NCI-H2029 (cell line): ENCODE measurements at regions not wholly inside any gene's neighbourhood (a gene's known extent, or its start where the extent isn't known, plus 50 kb on each side); places are given as distances from the start of the nearest gene placed in this dataset.

ENCODE experiments used
- DNase-seq: peaks from one replicate; lab custom pipeline; 2025; lab: John Stamatoyannopoulos, UW

GRCh38 chr5:106578736-106579135 is 1092.0 kb downstream of the EFNA5 start:
- DNase-seq: no peak

GRCh38 chr5:106574820-106575219 is 1095.9 kb downstream of the EFNA5 start:
- DNase-seq: no peak

DNA sequence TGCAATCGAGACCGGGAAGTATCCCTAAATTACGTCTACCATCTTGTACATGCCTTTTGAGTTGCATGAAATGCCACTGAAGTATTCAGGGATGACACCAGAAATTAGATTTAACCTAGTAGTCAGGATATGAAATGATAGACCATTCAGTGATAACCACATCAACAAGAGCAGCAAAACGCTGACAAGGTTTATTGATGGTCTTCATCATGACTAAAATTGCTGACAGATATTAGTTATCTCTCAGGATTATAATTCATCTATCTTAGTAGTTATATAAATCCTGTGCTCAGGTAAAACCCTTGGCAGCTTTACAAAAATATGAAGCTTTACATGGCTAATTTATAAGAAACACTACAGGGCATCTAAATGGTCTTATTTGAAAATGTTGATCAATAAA is 1104.7 kb downstream of the EFNA5 start:
- no peak for DNase-seq

DNA sequence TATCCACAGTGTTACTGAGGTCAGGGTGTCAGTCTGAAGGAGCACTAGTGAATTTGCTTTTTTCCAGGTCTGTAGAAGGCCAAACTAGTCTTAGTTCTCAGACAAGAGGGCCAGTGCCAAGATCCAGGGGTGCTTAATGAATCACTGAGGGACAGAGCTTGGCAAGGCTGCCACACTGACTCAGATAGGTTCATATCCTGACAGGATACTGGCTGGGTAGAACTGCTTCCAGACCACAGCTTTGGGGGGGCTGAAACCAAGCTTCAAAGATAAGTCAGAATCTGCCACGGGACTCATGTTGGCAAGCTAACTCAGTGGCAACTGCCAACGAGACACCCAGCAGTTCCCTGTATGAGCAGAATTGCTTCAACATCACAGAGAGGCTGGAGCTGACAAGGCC is 1125.4 kb downstream of the EFNA5 start:
- no peak for DNase-seq

DNA sequence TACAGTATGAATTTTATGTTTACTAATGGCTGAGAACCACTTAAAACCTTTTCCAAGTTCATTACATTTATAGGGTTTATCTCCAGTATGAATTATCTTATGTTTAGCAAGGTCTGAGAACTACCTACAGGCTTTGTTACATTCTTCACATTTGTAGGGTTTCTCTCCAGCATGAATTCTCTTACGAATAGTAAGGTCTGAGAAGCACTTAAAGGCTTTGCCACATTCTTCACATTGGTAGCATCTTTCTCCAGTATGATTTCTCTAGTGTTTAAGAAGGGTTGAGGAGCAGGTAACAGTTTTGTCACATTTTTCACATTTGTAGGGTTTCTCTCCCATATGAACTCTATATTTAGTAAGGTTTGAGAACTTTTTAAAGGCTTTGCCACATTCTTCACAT is 1127.4 kb downstream of the EFNA5 start:
- no peak for DNase-seq

DNA sequence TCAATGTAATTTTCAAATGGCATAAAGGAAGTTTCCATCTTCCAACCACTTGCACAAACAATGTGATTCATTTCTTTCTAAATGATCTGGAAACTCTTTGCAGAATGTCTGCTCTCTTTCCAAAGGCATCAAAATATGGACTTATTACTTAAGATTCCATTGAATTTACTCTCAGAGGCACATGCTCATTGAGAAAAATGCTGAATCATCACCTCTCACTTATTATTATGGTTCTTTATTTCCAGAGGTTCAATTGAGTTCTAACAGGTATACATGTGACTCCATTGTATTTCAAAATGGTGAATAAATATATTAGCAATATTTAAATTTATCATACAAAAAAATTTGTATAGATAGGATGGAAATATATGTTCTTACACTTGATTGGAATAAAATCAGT is 1140.6 kb downstream of the EFNA5 start:
- DNase-seq: no peak

DNA sequence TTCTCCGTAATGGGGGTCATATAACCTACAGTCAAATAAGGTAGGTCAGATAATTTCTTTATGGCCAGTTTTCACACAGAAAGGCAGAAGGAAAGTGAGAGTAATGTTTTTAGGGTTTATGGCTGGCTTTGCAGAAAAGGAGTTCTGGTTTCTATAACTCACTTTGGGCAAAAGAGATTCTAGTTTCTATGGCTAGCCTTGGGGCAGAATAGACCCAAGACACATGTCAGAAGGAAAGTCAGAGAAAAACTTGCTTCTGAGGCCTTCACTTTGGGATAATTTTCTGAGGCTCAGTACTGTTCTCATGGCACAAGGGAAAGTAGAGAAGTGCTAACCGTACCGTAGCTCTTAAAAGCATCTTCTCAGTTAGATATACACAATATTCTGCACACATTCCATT is 1145.3 kb downstream of the EFNA5 start:
- DNase-seq: no peak

- DNase-seq: no peak
These were observed 1146.9 kb downstream of the EFNA5 start for GRCh38 chr5:106523852-106524251.

- no peak for DNase-seq
These were observed 1148.4 kb downstream of the EFNA5 start for GRCh38 chr5:106522296-106522695.

DNA sequence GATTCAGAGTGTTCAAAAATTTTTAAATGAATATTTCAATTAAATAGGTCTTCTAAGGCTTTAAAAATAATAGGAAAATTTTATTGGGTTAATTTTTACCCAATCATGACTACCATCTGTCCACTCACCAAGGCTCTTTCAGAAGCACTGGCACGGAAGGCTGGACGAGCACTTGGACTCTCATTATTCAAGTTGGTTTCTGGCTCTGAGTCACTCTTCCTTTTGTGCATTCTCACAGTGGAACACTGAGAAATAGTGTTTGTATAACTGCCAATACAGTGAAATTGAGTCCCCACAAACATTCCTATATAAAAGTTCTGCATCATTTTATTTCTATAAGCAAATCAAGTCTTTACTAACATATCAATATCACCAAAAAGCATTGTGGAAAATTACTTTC is 1149.0 kb downstream of the EFNA5 start:
- no peak for DNase-seq

- no peak for DNase-seq
These were observed 1160.4 kb downstream of the EFNA5 start for GRCh38 chr5:106510321-106510720.

DNA sequence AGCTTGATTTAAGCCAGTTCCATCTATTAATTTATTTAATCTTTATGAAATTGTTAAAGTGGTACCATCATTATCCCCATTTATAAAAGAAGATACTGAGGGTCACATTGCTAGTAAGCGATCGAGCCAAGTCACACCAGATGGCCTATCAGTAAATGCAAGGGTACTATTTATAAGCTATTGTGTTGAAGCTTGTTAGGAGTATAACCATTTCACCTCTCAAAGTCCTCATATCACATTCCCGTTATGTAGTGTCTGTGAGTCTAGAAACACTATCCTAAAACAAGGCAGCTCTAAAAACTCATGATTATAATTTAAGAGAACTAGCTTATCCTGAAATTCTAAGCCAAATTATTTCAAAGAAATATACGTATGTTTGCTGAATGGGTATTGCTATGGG is 1161.8 kb downstream of the EFNA5 start:
- no peak for DNase-seq

DNA sequence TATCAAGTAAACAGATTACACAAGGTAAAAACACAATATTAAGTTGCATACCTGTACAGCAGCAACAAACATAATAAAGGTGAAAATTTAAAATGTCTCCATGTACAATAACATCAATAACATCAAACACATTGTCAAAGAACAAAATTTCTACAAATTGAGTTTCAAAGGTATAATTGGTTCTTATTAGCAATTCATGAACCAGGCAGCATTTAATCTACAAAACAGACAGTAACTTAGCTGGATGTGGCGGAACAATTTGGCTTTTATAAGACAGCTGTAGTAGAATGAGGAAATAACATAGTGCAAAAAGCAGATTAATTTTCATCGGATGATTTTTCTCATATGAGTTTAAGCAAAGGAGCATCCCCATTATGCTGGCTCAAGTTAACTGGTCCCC is 1176.8 kb downstream of the EFNA5 start:
- no peak for DNase-seq

DNA sequence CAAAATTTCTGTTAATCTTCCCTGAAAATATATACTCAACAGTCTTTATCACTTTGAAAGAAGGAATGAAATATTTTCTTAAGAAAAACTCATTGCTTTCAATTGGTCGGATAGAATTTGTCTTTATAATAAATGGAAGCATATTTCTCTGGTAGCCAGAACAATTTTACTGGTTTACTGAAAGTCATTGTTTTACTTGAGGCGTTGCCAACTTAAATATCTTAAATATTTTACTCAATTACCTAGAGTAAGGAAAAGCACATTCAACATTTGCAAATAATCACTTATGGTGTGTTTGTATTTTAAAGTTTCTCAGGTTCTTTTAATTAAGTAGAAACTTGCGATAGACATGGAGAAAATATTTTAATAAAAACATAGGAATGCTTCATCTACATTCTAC is 1181.7 kb downstream of the EFNA5 start:
- DNase-seq: no peak

GRCh38 chr5:106488407-106488806 is 1182.3 kb downstream of the EFNA5 start:
- no peak for DNase-seq

GRCh38 chr5:106481374-106481773 is 1189.4 kb downstream of the EFNA5 start:
- DNase-seq: no peak

DNA sequence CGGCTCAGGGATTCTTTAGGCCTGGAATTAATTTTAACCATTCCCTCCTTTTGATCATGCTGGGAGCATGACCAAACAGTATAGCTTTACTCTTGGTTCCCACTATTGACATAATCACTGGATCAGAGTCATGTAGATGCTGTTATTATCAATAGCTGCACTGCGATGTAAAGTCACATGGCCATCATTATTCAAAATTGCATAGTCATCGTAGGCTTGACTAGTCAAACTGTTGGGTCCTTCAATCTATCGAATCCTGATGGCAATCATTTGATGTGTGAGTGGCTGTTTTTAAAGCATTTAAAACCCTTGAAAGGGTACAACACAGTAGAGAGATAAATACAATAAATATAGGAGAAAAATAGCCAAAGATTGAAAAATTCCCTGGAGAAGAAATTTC is 1194.1 kb downstream of the EFNA5 start:
- no peak for DNase-seq

- DNase-seq: no peak
These were observed 1196.7 kb downstream of the EFNA5 start for GRCh38 chr5:106474066-106474465.

DNA sequence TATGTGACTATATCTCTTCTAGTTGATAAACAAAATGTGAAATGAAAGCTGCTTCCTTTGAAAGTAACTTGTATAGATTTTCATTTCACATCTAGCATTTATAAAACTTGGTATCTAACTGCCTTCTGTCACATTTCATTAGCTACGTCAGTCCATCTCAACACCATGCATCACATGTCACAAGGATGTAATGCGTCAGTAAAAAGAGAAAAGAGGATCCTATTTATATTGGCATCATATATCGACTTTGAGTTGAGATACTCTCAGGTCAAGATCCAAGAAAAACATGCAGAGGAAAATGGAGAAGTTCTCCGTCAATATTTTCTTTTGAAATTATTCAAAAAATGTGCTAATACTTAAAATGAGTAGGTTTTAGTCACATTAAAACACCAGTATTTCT is 1211.2 kb downstream of the EFNA5 start:
- DNase-seq: no peak

DNA sequence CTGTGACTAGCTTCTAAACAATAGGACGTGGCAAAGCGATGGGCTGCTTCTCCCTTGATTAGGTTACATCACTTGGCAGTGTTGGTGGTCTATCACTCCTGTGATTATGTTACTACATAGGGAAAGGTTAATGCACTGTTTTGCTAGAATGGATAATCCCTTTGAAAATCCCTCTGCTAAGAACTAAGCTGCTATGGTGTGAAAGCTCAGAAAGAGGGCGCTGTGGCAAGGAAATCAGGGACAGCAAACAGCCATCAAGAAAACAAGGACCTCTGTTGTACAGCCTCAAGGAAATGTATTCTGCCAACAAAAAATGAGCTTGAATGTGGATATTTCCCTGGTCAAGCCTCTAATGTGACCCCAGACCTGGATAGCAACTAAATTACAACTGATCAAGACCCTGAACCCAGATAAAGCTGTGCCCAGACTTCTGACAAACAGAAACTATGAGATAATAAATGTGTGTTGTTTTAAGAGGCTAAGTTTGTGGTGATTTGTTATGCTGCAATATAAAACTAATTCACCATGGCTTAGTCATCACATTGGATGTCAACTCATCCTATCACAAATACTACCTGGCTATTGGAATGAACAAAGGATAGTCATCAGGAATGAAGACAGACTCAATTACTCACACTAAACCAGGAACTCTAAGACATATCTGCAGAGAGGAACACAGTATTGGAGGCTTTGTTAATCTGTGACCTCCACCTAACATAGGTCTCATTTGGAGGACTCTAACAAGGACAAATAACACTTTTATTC is 1215.9 kb downstream of the EFNA5 start:
- DNase-seq: no peak

GRCh38 chr5:106454050-106454449 is 1216.7 kb downstream of the EFNA5 start:
- DNase-seq: no peak

DNA sequence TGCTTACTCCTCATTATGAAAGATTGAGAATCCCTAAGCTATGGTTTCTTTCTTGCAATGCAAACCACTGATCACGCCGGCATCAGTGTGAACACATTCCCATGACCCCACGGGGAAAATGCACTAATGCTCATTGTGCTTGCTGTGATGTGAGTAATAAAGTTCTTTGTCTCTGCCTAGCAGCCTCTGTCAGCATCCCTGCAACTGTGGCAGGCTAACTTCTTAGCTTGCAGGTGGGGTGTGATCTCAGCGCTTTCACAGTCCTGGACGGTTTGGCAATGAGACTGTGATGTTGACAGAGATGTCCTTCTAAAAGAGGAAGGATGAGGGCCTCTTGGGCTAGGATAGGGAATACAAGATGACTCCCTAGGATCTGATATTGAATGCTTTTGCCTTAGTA is 1218.7 kb downstream of the EFNA5 start:
- DNase-seq: no peak

- DNase-seq: no peak
These were observed 1227.0 kb downstream of the EFNA5 start for GRCh38 chr5:106443746-106444145.

GRCh38 chr5:106435185-106435584 is 1235.6 kb downstream of the EFNA5 start:
- DNase-seq: no peak
